ENCODE measurements at regions not wholly inside any gene's neighbourhood (a gene's known extent, or its start where the extent isn't known, plus 50 kb on each side); places are given as distances from the start of the nearest gene placed in this dataset.
A peak's percentile ranks its signal among the peaks of the same experiment; 100 is the strongest.

DNA sequence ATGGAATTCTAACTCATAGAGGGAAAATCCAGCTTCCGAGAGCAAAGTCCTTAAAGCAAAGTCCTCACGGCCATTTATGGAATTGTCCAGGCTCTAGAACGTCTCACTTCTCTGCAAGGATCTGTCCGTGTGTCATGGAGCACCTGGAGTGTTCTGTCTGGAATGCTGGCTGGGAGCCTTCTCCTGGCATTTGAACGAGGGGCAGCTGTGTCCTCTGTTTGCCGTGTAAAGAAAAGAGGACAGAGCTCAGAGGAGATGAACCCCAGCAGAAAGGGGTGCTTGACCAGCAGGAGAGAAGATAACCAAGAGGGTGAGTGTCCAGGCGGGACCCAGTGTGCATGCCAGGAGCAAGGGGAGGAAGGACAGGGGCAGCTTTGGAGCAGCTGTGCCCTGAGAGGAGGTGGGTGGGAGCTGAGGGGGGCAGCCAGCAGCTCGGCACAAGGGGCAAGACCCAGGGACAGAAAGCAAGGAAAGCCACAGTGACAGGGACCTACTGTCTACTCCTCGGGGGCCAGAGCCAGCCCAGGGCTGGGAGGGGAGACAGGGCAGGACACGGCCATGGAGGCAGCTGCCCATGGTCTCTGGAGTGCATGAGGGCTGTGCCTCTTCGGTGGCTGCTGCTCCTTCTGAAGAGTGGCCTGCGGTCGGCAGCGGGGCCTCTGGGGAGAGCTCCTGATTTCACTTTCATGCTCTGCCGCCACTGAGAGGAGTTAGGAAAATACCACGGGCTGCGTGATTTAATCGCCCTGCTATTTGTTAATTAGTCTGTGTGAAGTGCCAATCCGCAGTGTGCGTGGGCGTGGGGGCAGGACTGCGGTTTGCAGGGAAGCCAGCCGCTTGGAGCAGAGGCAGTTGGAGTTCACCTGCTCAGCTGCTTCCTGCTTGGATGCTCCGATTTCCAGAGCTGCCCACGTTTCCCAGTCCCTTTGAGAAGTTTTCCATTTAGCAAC is 149.3 kb upstream of the SHH start:
- DNase-seq = no peak

DNA sequence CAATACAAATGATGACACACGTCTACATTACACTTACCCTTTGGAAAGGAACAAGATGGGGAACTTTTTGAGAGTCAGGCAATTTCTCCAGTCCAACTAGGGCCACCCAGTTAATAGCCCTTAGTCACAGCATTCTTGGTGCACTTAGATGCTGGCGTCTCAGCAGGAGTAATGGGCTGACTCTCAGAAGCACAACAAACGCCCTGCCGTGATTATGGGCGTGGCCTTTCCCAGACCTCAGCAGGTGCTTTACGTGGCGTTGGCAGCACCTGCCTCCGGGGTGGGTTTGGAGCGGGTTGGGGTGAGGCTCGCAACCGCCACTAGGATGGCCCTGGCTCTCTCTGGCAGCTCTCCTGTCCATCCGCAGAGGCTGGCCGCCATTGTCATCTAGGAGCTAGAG is 147.6 kb upstream of the SHH start:
- peak in 1 of 2 experiments; percentile 31 for DNase-seq

DNA sequence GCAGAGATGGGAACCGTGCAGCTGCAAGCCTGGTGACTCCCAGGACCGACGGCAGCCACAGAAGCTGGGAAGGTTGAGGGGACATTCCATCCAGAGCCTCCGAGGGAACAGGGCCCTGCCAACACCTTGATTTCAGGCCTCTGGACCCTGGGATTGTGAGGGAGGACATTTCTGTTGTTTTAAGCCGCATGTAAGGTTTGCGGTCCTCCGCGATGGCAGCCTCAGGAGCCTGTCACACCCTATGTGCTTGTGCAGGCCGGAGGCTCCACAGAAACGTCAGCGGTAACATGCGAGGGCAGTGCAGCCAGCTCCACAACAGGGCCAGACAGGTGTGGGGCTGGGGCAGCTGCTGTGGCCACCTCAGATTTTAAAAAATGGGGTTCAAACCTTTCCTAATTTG is 144.7 kb upstream of the SHH start:
- DNase-seq = no peak

DNA sequence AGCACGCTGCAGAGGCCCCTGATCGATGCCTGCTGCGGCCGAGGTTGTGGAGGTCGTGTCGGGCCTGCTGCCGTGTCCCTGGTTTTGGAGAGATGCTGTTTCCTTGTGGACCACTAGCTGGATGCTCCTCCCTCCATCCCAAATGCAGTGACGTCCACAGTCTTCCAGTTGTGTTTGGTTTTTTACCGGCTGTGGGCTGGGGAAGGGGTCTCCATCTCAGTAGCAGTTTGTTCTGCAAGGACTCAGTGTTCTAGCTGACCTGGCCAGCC is 143.0 kb upstream of the SHH start:
- no peak for DNase-seq

DNA sequence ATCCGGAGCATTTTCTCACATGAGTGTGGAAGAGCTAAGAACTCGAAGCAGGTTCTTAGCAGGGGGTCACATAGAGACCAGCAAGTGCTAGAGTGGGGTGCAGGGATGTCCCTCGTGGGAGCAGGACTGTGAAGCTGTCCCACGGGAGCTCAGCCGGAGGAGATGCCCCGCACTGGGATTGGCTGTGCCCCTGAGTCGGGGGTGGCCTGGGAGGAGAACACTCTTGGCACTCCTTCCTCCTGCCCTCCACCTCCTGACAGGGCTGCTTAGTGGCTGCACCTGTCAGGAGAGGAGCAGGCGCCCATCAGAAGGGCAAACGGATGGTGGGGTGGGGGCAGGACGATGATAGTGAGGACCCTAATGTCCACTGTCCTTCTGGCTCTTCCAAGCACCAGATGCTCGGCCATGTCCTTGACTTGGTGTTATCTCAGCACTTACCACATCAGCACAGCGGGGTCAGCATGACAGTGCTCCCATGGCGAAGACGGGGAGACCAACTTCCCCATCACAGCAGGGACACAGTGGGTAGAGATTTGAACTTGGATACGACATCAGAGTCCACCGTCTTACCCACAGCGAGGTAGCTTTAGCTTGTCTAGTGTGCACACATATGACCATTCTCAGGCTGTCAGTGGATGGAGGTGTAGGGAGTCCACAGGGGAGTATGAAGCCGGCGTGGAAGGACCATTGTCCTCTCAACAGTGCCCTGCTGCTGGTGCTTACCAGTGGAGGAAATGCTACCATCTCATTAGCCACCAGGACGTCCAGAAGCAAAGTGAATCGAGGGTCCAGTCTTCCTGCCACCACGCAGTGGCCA is 142.5 kb upstream of the SHH start:
- no peak for DNase-seq

DNA sequence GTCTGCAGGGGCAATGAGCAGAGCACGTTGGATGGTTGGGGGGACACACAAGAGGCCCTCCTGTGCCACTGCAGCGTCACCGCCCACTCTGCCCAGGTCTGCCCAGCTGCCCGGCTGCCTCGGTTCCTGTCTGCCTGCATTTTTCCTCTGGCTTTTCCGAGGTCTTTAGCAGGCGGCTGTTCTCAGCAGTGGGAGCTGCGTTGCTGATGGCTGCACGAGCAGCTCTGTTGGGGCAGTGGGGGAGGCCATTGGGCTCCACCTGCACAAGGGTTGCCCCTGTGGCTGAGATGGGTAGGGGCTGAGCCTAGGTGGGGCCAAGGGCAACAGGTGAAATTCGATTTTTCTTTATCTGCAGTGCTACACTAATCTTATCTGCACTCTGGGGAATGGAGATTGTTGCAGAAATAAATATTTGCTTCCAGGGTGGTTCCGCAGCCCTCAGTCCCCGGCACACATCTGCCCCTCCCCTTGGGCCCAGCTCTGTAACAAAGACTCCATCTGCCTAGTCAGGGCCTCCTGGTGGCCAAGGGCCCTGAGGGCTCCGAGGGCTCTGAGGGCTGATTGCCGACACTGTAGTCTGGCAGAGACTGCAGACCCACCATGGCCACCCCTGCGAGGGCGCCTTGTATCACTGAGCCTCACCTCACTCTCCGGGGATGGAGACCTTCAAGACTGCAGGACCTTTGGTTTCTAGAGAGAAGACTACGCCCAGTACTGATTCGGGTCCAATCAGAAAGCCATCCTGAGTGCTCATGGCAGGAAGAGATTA is 141.7 kb upstream of the SHH start:
- DNase-seq = no peak

DNA sequence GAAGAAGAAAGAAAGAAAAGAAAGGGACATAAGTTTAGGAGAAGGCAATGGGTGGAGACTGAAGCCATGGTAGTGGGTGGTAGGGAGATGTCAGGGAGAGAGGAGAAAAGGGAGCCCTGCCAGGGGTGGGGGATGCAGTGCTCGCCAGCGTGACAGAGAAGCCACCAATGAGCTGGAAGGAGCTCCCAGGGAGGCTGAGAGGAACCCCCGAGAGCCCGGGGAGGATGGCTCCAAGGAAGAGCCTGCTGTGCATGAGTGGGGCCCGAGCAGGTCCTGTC is 141.2 kb upstream of the SHH start:
- no peak for DNase-seq

DNA sequence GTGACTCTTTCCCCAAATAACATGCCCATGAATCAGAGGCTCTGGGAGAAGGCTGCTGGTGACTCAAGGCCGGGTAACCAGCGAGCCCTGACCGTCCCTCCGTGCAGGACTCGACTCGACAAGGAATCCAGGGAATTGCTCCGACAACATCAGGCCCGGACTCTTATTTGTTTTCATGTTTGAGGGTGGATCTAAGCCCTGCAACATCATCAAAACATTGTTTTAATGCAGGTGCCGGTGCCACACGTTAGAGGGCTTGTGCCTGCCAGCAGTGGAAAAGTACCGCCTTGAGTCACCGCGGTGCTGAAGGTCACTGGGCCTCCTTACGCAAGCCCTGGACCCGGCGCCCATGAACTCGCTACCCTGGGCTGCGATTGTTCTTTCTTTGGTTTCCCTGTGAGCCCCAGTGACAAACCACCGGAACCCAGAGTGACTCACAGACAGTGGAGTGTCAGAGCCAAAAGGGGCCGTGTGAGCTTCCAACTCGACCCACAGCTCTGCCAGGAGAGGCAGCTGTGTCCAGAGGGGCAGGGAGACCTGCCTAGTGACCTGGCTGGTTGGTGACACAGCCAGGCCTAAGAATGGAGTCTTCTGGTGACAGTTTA is 139.4 kb upstream of the SHH start:
- no peak for DNase-seq

DNA sequence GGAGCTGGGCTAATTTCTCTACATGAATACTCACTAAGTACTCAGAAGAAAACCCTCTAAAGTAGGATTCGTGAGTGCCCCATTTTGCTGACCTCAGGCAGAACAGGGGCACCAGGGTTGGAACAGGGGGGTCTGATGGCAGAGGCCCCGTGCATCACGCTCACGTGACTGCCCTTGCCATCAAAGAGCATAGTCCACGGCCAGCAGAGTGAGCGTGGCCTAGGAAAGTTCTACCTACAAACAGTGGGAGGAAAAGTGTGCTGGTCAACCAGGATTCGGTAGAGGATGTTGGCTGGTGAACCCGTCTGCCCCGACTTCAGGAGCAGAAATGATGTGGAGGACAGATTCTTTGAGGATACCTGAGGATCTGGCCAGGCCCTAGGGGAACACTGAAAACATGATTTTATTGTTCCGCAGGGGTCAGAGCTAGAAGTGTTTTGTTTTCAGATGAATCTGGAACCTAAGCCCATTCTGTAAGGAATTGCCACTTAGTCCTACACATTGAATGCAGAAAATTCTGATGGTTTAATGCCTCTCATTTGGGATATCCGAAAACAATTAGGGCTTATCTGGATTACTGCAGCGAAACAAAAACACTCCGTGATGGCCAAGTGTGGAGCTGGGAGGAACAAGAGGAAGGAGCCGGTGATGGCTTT is 138.8 kb upstream of the SHH start:
- DNase-seq = no peak

DNA sequence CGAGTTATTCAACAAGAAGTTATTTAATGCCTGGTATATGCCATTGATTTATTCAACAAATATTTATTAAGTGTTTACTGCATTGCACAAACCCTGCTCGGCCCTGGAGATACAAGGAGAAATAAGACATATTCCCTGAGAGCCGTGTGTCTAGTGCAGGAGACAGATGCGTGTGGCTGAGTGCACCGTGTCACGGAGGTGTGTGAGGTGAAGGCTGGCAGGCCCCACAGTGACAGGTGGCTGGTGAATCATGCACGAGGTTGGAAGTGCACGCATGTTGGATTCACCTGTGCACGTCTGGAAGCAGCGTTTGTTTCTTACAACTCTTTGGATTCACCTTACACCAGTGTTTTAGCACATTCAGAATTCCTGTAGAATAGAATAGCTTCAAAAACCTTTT is 136.6 kb upstream of the SHH start:
- no peak for DNase-seq

DNA sequence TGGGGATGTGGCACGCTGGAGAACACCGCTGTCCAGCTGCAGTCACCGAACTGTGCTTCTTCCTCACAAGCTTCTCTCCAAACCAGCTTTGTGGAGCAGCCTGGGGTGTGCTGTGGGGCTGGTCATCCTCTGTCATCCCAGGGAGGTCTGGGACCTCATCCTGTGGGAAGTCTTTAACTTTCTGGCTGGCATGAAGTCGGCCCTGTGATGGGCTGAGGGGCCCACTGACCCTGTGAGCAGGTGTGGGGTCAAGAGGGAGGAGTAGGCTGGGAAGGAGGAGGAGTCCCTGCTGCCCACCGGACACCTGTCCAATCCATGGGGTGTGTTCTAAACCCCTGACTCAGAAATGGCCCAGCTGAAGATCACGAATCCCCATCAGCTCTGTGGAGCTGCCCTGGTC is 136.2 kb upstream of the SHH start:
- no peak for DNase-seq

DNA sequence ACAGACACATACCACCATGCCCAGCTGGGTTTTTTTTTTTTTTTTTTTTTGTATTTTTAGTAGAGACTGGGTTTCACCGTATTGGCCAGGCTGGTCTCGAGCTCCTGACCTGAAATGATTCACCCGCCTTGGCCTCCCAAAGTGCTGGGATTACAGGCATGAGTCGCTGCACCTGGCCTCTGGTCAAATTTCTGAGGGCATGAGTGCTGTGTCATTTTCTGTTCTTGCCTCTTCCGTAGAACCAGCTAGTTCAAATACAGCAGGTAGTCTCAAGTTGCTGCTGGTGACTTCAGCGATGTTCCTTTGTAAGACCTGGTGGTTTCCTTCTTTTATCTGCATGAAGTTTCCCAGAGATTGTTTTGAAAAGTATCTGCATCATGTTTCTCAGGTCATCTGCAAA is 134.8 kb upstream of the SHH start:
- DNase-seq = no peak

DNA sequence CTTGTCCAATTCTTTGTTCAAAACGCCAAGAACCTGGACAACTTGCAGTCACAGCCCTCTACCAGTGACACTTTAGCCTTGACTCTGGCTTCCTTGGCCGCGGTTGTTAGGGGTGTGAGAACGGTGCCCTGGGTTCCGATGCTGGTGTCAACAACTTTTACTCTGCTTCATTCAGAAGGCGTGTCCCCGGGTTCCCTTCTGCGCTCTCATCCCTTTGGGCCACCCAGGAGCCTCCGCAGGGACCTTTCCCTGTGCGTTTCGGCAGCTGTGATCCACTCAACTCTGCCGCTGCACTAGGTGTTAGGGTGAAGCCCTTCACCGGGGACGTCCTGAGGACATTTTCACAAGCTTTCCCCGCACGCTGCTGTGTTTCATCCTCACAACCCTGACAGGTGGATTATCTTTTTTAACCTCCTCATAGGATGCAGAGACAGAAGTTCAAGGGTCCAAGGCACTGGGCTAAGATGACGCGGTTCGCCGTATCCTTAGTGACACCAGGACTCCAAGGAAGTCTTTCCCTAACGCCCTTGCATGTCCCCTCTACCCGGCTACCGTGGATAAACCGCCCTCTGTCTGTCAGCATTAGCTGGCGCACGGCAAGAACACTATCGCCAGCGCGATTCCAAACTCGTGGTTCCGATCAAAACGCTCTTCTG is 133.5 kb upstream of the SHH start:
- DNase-seq = no peak

DNA sequence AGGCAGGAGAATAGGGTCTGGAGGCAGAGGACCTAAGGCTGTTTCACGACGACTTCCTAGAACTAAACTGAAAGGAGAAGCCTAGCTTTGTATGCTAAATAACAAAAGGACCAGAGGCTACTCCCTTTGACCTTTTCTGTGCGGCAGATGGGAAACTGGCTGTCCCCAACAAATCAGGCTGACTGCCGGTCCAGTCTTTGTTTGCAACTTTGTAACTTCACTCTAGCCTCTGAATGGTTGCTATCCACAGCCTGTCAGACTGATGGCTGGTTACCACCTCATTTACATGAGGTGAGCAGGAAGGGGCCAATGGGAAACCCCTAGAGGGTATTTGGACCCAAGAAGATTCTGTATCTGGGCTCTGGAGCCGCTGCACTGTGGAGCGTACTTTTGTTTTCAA is 132.6 kb upstream of the SHH start:
- no peak for DNase-seq

DNA sequence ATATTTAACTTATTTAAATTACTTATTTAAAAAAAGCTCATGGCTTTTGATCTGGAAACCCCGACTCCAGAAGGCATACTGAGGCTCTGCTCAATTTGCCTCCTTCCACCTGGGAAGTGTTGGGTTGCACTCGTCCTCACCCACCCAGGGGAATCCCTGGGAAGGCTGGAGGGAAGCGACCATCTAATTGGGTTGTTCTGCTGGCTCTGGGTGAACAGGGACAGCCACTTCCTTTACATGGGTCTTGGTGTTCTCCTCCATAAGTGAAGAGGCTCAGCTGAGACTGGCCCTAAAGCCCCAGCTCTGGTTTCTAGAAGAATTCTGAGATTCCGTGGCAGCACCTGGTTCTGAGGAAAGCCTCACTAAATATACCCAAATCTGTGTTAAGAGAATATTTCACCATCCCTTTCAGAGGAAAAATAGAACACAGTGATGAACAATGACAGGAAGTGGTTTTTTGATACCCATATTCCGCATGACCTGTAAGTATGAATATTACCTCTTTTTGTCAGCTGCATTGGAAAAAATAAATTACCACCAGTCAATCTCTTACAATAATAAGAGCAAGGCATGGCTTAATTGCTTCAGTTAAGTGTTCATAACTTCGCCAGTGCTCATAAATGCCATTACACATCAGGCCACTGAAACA is 131.1 kb upstream of the SHH start:
- DNase-seq = no peak

DNA sequence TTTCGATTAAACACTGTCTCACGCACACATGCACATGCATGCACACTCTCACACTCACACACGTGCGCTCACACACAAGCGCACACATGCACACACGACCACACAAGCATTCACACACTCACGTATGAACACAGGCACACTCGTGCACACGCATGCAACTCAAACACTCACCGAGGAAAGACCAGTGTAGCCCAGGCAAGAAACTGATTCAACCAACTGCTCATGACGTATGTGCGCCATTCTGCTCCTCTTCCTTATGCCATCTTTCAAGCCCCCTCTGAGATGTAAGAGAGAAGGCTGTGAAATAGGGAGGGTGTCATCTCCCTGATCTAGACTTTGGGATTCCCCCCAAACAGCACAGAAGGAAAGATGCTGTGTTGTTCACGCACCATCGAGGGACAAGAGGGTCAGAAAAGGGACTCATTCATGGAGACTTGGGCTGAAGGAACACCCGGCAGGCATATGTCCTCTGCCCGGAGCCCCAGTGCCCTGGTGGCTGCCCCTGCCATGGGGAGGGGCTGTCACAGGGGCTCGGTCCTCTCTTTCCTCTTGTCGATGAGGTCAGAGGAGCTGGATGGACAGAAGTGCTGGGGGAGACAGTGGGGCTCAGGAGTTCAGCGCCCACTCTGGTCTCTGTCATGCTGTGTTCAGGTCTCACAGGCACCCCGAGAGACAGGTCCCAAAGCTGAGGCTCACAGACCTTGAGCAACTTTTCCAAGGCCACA is 130.1 kb upstream of the SHH start:
- no peak for DNase-seq

DNA sequence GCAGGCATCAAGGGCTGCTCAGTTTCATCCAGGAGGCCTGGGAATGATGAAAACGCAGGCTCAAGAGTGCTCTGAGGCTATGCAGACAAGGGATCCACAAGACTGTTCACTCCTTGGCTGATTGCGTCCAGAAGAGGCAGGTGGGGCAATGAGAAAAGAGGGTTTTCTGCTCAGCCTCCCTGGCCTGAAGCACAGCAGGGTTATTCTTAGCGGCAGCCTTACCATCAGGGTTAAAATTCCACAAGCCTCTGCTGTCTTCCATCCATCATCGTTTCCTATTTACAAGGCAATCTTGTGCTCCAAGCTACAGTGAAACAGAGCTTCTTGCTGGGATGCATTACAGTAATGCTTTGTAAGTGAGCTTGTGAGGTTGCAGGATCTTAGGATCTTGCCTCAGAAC is 129.4 kb upstream of the SHH start:
- no peak for DNase-seq

DNA sequence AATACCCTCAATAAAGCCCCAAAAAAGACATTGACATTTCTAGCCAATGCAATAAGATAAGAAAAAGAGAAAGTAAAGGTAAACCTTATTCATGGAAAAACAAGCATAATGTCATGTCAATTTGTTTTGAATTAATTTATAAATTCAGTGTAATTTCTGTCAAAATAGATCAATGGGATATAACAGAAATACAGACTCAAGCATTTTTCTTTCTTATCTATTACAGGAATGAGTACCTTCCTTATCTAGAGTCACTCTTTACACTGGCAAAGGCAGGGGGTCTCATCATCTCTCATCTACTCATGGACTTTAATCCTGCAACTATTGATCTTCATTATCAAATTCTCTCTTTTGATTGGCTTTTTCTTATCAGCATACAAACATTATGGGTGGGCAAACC is 127.1 kb upstream of the SHH start:
- DNase-seq = no peak

DNA sequence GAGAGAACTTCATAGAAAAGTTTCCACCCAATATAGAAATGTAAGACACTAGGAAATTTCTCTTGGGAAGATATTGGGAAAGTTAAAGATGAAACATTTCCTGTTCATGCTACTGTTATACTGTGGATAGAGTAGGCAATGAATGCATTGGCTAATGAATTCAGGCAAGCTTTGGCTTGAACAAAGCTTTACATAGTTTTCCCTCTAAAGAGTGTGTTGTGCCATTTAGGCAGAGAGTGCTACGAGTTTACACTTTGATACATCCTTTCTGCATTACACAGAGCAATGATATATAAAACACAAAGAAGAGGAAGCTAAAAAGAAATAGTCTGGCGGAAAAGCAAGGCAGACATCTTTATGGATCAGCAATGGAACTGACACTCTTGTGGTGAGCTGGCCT is 125.9 kb upstream of the SHH start:
- no peak for DNase-seq

DNA sequence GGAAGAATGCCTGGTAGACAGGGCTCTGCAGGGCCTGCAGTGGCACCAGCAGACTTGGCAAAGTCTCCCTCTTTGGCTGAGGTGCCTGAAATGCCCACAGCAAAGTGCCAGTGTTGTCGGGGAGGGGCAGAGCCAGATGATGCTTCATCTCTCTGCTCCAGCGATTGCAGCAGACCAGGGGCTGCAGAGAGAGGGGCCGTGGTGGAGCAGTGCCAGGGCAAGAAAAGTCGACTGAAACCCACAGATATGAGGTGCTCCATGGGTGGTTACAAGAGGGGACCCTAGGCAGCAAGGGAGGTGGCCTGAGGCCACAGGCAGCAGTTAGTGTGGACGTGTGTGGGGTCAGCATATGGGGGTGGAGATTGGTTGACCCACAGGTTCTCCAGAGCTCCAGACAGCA is 123.5 kb upstream of the SHH start:
- DNase-seq = no peak

DNA sequence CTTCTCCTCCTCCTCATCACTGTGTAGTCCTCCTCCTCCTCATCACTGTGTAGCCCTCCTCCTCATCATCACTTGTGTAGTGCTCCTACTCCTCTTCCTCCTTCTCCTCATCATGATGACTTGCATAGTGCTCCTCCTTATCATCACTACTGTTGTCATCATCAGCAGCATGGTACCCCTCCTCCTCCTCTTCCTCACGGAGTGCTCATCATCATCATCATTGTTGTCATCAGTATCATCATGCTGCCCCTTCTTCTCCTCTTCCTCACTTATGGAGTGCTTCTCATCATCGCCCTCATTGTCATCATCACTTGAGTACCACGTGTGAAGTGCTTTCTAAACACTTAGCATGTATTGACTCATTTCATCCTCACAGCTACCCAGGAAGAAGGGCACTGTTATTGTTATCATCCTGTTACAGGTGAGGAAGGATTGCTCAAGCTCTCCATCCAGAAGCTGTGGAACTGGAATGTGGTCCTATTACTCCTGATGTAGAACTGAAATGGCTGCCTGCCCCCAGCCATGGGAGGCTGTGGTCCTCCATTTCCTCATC is 122.8 kb upstream of the SHH start:
- DNase-seq = no peak

Data from NCI-H2081 (cell line).